GM12878 (cell line): ENCODE measurements at regions not wholly inside any gene's neighbourhood (a gene's known extent, or its start where the extent isn't known, plus 50 kb on each side); places are given as distances from the start of the nearest gene placed in this dataset.

ENCODE experiments used
- ATAC-seq: fragments of 200-7000 bp; cut with Tn5 transposase; 3 replicates; pipeline ENCODE4 v1.9.1; 2020; ENCODE audit warnings: mild to moderate bottlenecking, moderate library complexity
- BruUV-seq: library from RNA; stranded (reverse); fragments of 400-500 nt; replicated peaks from 2 replicates; lab custom pipeline; 2021; lab: Mats Ljungman, UMichigan
- CTCF ChIA-PET: fragments of 300-600 bp; sonication (Branson Sonifier 250); formaldehyde crosslinking; extraction: SDS; loops from one replicate; lab custom pipeline; 2021; ENCODE audit warnings: inconsistent platforms; lab: Yijun Ruan, JAX
- POLR2A ChIA-PET: fragments of 350-600 bp; formaldehyde crosslinking; extraction: SDS; loops from one replicate; lab custom pipeline; 2021; ENCODE audit warnings: inconsistent platforms; lab: Charles Lee
- RAD21 ChIA-PET: fragments of 300-600 bp; sonication (Branson Sonifier 250); formaldehyde crosslinking; loops from one replicate; lab custom pipeline; 2023; ENCODE audit warnings: antibody characterized with exemption; ENCODE audit not compliant: unreplicated experiment; lab: Charles Lee
- SMC1A ChIA-PET: fragments of 300-600 bp; sonication (Branson Sonifier 250); formaldehyde crosslinking; loops from one replicate; lab custom pipeline; 2023; ENCODE audit not compliant: unreplicated experiment, uncharacterized antibody; lab: Charles Lee
- DNase-seq: peaks from one replicate; pipeline ENCODE4 v3.0.0-alpha.2; 2011; ENCODE audit warnings: low read depth, low spot score
- FAIRE-seq: peaks from 3 replicates; lab custom pipeline; 2011; peaks lifted over from hg19 to GRCh38; lab: Jason Lieb, UNC
- H2AFZ ChIP-seq: 2 replicates; pipeline ENCODE4 v1.6.0; 2011; ENCODE audit warnings: low read depth, low read length, control low read depth; ENCODE audit not compliant: control insufficient read depth
- H3K27ac ChIP-seq: 2 replicates; pipeline ENCODE4 v1.5.1; 2011; ENCODE audit warnings: control low read depth; ENCODE audit not compliant: control insufficient read depth, insufficient read depth
- H3K27me3 ChIP-seq, 2 experiments: replicated peaks in 1 of 2; 2 replicates each; pipeline versions ENCODE4 v1.6.0 to v1.6.1; 2011; ENCODE audit warnings: low read length in 1 of 2; ENCODE audit not compliant: control insufficient read depth in 2 of 2, insufficient read depth in 2 of 2
- H3K36me3 ChIP-seq, 2 experiments: 2 replicates each; pipeline ENCODE4 v1.5.1; 2011; ENCODE audit warnings: low read length in 1 of 2; ENCODE audit not compliant: control insufficient read depth in 2 of 2, insufficient read depth in 2 of 2
- H3K4me1 ChIP-seq: 2 replicates; pipeline ENCODE4 v1.6.1; 2011; ENCODE audit warnings: mild to moderate bottlenecking, low read length, moderate library complexity, mixed read lengths; ENCODE audit not compliant: control insufficient read depth, insufficient read depth
- H3K4me2 ChIP-seq: 2 replicates; pipeline ENCODE4 v1.6.0; 2011; ENCODE audit warnings: control low read depth; ENCODE audit not compliant: control insufficient read depth, insufficient read depth
- H3K4me3 ChIP-seq: fragments of 200-600 bp; sonication (generic); 2 replicates; pipeline ENCODE4 v1.5.1; 2016
- H3K79me2 ChIP-seq: 2 replicates; pipeline ENCODE4 v1.6.0; 2011; ENCODE audit warnings: low read length; ENCODE audit not compliant: control insufficient read depth, insufficient read depth
- H3K9ac ChIP-seq: 2 replicates; pipeline ENCODE4 v1.8.0; 2011; ENCODE audit warnings: low read length, control low read depth, mixed read lengths; ENCODE audit not compliant: control insufficient read depth, insufficient read depth
- H3K9me3 ChIP-seq: replicated peaks from 3 replicates; pipeline ENCODE4 v1.5.1; 2011; ENCODE audit warnings: mild to moderate bottlenecking, low read length; ENCODE audit not compliant: control insufficient read depth, insufficient read depth
- H4K20me1 ChIP-seq: 2 replicates; pipeline ENCODE4 v1.6.0; 2011; ENCODE audit not compliant: control insufficient read depth, insufficient read depth
- BMI1 ChIP-seq: fragments of 450-650 bp; IDR thresholded peaks from 2 replicates; pipeline ENCODE4 v1.6.1; 2016; ENCODE audit warnings: mild to moderate bottlenecking, moderate library complexity, borderline replicate concordance
- CHD2 ChIP-seq: IDR thresholded peaks from 2 replicates; pipeline ENCODE4 v1.6.1; 2011; ENCODE audit warnings: low read depth, low read length, improper control_type of control experiment, borderline replicate concordance
- HDGF ChIP-seq: fragments of 450-650 bp; IDR thresholded peaks from 2 replicates; pipeline ENCODE4 v1.6.1; 2016; ENCODE audit warnings: antibody characterized with exemption
- IKZF1 ChIP-seq: fragments of 450-650 bp; conservative IDR thresholded peaks from 2 replicates; pipeline ENCODE4 v1.6.1; 2017; ENCODE audit warnings: antibody characterized with exemption, mild to moderate bottlenecking
- MEF2A ChIP-seq: IDR thresholded peaks from 2 replicates; pipeline ENCODE4 v1.6.1; 2011; ENCODE audit warnings: low read depth, mild to moderate bottlenecking, low read length, moderate library complexity; ENCODE audit not compliant: insufficient read depth
- MEF2B ChIP-seq: fragments of 450-650 bp; IDR thresholded peaks from 2 replicates; pipeline ENCODE4 v1.6.1; 2018; ENCODE audit warnings: mild to moderate bottlenecking, moderate library complexity; ENCODE audit not compliant: partially characterized antibody, poor library complexity, severe bottlenecking
- MTA2 ChIP-seq: fragments of 450-650 bp; IDR thresholded peaks from 2 replicates; pipeline ENCODE4 v1.6.1; 2016; ENCODE audit warnings: low read depth, mild to moderate bottlenecking, moderate library complexity
- MXI1 ChIP-seq: fragments of 150-350 bp; IDR thresholded peaks from 2 replicates; pipeline ENCODE4 v1.6.1; 2011; ENCODE audit warnings: low read depth, mild to moderate bottlenecking, inconsistent platforms, low read length, improper control_type of control experiment
- MYC ChIP-seq: IDR thresholded peaks from 2 replicates; pipeline ENCODE4 v1.6.1; 2011; ENCODE audit warnings: mild to moderate bottlenecking, low read length, moderate library complexity, inconsistent platforms; ENCODE audit not compliant: insufficient read depth, insufficient replicate concordance, insufficient read length, severe bottlenecking
- NFYA ChIP-seq: IDR thresholded peaks from 2 replicates; pipeline ENCODE4 v1.6.1; 2011; ENCODE audit warnings: low read depth, mild to moderate bottlenecking, low read length, improper control_type of control experiment, borderline replicate concordance
- PAX5 ChIP-seq: IDR thresholded peaks from 2 replicates; pipeline ENCODE4 v1.6.1; 2011; ENCODE audit warnings: low read depth, low read length, borderline replicate concordance
- SPI1 ChIP-seq: IDR thresholded peaks from 2 replicates; pipeline ENCODE4 v1.6.1; 2011; ENCODE audit warnings: low read depth, mild to moderate bottlenecking, low read length, moderate library complexity, borderline replicate concordance; ENCODE audit not compliant: insufficient read depth
- STAT3 ChIP-seq: IDR thresholded peaks from 2 replicates; pipeline ENCODE4 v1.6.1; 2011; ENCODE audit warnings: low read depth, low read length, improper control_type of control experiment
- TCF12 ChIP-seq: IDR thresholded peaks from 2 replicates; pipeline ENCODE4 v1.6.1; 2011; ENCODE audit warnings: low read depth, mild to moderate bottlenecking, low read length
- TCF7 ChIP-seq: IDR thresholded peaks from 2 replicates; pipeline ENCODE4 v1.6.1; 2014; ENCODE audit warnings: antibody characterized with exemption, borderline replicate concordance
- WGBS: methylation state at CpG from one replicate; pipeline ENCODE4 v1.1.6; 2016; ENCODE audit warnings: low lambda C conversion rate; ENCODE audit not compliant: insufficient replicate concordance, insufficient coverage; ENCODE audit errors: missing lambda C conversion rate; 5-methylcytosine and 5-hydroxymethylcytosine counted together
- in situ Hi-C: fragments of 300-500 bp; cut with MboI; formaldehyde crosslinking; loops from 9 replicates; pipeline ENCODE4 v1.14.3; 2018; ENCODE audit warnings: mixed read lengths
- intact Hi-C: fragments of 100-400 bp; cut with micrococcal nuclease; formaldehyde crosslinking; loops from one replicate; pipeline ENCODE4 v1.14.2; 2022; ENCODE audit not compliant: unreplicated experiment
- TF ChIP-seq, protein P1 (sequence below): fragments of 450-650 bp; IDR thresholded peaks from 2 replicates; pipeline ENCODE4 v1.6.1; 2017; ENCODE audit warnings: mild to moderate bottlenecking, low read depth, inconsistent platforms; ENCODE audit not compliant: poor library complexity, severe bottlenecking
- TF ChIP-seq, protein P2 (sequence below): fragments of 450-650 bp; IDR thresholded peaks from 2 replicates; pipeline ENCODE4 v1.6.1; 2018; ENCODE audit warnings: borderline replicate concordance, mild to moderate bottlenecking; ENCODE audit not compliant: partially characterized antibody
- TF ChIP-seq, protein P3 (sequence below): fragments of 150-350 bp; IDR thresholded peaks from 2 replicates; pipeline ENCODE4 v1.6.1; 2016; ENCODE audit warnings: low read depth, low read length

DNA sequence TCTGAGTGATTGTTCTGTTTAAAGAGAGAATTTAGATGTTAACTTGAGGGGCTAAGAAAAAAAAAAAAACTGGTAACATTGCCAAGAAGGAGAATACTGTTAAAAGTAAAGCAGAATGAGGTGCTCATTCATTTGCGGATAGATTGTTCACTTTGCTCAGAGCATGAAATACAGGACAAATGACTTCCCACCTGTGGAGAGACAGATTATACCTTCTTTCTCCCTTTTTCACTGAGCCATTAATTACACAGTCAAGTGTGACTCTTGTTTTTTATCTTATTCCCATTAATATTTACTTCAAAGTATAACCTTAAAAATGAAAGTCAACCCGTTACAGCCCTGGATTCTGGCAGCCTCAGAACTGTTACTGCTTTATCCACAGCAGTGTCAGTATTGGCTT is 264.5 kb downstream of the TAF11L14 start:
- Histone ChIP-seq H3K9me3 (no peaks in the 10 kb centered on the region), H4K20me1 (no peaks in the 10 kb centered on the region), H3K36me3 (no peaks in the 10 kb centered on the region), H3K27me3 (no peaks in the 10 kb centered on the region), H3K4me1 (no peaks in the 10 kb centered on the region), H3K79me2 (no peaks in the 10 kb centered on the region)
- BruUV-seq: no TSS peak
- no peak for DNase-seq
- in situ Hi-C loops: no loop called here
- TF ChIP-seq NFYA: no peak
- TF ChIP-seq, protein P1, sequence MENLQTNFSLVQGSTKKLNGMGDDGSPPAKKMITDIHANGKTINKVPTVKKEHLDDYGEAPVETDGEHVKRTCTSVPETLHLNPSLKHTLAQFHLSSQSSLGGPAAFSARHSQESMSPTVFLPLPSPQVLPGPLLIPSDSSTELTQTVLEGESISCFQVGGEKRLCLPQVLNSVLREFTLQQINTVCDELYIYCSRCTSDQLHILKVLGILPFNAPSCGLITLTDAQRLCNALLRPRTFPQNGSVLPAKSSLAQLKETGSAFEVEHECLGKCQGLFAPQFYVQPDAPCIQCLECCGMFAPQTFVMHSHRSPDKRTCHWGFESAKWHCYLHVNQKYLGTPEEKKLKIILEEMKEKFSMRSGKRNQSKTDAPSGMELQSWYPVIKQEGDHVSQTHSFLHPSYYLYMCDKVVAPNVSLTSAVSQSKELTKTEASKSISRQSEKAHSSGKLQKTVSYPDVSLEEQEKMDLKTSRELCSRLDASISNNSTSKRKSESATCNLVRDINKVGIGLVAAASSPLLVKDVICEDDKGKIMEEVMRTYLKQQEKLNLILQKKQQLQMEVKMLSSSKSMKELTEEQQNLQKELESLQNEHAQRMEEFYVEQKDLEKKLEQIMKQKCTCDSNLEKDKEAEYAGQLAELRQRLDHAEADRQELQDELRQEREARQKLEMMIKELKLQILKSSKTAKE: no peak
- TF ChIP-seq TCF7: no peak
- TF ChIP-seq MTA2: no peak
- TF ChIP-seq MEF2B: no peak
- no peak for TF ChIP-seq STAT3
- no peak for TF ChIP-seq IKZF1
- TF ChIP-seq, protein P2, sequence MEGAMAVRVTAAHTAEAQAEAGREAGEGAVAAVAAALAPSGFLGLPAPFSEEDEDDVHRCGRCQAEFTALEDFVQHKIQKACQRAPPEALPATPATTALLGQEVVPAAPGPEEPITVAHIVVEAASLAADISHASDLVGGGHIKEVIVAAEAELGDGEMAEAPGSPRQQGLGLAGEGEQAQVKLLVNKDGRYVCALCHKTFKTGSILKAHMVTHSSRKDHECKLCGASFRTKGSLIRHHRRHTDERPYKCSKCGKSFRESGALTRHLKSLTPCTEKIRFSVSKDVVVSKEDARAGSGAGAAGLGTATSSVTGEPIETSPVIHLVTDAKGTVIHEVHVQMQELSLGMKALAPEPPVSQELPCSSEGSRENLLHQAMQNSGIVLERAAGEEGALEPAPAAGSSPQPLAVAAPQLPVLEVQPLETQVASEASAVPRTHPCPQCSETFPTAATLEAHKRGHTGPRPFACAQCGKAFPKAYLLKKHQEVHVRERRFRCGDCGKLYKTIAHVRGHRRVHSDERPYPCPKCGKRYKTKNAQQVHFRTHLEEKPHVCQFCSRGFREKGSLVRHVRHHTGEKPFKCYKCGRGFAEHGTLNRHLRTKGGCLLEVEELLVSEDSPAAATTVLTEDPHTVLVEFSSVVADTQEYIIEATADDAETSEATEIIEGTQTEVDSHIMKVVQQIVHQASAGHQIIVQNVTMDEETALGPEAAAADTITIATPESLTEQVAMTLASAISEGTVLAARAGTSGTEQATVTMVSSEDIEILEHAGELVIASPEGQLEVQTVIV: no peak
- TF ChIP-seq MEF2A: no peak
- no peak for TF ChIP-seq MXI1
- TF ChIP-seq, protein P3, sequence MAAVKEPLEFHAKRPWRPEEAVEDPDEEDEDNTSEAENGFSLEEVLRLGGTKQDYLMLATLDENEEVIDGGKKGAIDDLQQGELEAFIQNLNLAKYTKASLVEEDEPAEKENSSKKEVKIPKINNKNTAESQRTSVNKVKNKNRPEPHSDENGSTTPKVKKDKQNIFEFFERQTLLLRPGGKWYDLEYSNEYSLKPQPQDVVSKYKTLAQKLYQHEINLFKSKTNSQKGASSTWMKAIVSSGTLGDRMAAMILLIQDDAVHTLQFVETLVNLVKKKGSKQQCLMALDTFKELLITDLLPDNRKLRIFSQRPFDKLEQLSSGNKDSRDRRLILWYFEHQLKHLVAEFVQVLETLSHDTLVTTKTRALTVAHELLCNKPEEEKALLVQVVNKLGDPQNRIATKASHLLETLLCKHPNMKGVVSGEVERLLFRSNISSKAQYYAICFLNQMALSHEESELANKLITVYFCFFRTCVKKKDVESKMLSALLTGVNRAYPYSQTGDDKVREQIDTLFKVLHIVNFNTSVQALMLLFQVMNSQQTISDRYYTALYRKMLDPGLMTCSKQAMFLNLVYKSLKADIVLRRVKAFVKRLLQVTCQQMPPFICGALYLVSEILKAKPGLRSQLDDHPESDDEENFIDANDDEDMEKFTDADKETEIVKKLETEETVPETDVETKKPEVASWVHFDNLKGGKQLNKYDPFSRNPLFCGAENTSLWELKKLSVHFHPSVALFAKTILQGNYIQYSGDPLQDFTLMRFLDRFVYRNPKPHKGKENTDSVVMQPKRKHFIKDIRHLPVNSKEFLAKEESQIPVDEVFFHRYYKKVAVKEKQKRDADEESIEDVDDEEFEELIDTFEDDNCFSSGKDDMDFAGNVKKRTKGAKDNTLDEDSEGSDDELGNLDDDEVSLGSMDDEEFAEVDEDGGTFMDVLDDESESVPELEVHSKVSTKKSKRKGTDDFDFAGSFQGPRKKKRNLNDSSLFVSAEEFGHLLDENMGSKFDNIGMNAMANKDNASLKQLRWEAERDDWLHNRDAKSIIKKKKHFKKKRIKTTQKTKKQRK: no peak
- no peak for TF ChIP-seq SPI1
- TF ChIP-seq HDGF: no peak
- no peak for TF ChIP-seq PAX5
- no peak for TF ChIP-seq CHD2
- no peak for TF ChIP-seq TCF12
- TF ChIP-seq BMI1: no peak
- TF ChIP-seq MYC: no peak
- TF ChIP-seq, all 136 proteins: peak for 0
- ChIA-PET RAD21 (no interaction called here), CTCF (no interaction called here), POLR2A (no interaction called here), SMC1A (no interaction called here)
- Histone ChIP-seq H3K4me2 (no peak overlapping the region), H3K4me3 (no peak overlapping the region), H3K27ac (no peak overlapping the region), H3K9ac (no peak overlapping the region), H2AFZ (no peak overlapping the region)
- no peak for ATAC-seq
- FAIRE-seq: no peak
- 41% methylated on average over 2 of the region's 2 CpGs for WGBS
- intact Hi-C loops: no loop called here
